Renal cortical epithelial cell (primary cell): ENCODE measurements at regions not wholly inside any gene's neighbourhood (a gene's known extent, or its start where the extent isn't known, plus 50 kb on each side); places are given as distances from the start of the nearest gene placed in this dataset.
"Not testable (repeated sequence)": the region's sequence is repeated elsewhere in the genome, so short reads cannot be mapped to it uniquely, and the experiment has no call there.

Experiments used
- DNase-seq: peaks from one replicate; pipeline ENCODE4 v3.0.0-alpha.2; 2011; ENCODE audit warnings: low read depth

DNA sequence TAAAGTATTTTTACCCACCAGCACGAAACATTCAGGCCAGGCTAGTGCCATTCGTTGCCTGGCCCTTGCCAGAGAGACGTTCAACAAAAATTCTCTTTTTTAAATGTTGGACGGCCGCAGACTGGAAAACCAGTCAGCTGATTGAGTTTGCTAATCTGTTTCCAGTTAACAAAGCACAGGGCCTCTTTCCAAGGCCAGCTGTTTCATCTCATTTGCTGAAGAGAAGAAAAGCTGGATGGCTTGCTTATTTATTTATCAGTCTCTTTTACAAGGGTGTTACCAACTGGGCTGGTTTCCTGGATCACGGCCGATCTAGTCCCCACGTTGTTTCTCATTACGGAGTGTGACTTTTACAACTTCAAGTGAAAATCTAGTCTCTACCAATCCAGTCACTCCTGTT, 418.7 kb upstream of the DYNLRB2 start:
- no peak for DNase-seq

GRCh38 chr16:80121522-80121909, 419.3 kb upstream of the DYNLRB2 start:
- no peak for DNase-seq

GRCh38 chr16:80120899-80121521, 419.8 kb upstream of the DYNLRB2 start:
- no peak for DNase-seq

DNA sequence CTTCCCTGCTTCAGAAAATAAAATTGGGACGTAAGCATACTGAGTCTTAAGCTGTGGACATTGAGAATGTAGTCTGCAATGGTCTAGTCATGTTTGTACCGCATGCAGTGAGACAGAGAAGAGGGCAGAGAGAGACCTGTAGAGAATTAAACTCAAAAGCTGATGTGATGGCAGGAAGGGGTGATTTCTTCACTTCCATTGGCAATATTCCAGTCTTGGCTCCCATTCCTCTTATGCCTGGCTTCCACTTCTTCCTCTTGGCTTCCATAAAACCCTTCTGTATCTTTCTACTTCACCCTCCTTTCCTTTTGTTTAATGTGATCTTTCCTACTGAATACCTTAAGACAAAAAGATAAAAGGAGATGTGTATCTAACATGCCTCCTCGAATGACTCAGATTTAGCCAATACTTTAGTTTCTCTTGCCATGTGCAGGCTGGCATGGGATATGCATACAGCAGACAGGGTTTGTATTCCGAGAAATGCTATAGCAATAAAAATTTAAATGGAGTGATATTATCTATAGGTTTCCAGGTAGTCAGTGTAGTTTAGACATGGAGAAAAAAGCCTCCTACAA, 423.1 kb upstream of the DYNLRB2 start:
- DNase-seq: no peak

GRCh38 chr16:80116711-80117110, 424.1 kb upstream of the DYNLRB2 start:
- peak; percentile 14 for DNase-seq

DNA sequence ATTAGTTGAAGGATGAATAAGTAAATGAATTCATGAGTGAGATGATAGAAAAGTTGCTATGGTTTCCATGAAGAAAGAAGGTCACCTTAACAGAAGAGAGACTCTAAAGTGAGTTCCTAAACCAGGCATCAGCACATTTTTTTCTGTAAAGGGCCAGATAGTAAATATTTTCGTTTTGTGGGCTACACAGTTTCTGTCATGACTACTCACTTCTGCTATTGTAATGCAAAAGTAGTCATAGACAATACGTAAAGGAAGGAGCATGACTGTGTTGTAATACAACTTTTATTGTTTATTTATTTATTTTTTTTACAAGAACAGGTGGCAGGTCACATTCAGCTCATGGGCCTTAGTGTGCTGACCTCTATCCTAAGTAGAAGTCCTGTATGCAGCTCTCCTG, 426.1 kb upstream of the DYNLRB2 start:
- DNase-seq: peak; percentile 7

GRCh38 chr16:80113873-80114574, 426.8 kb upstream of the DYNLRB2 start:
- DNase-seq: no peak

DNA sequence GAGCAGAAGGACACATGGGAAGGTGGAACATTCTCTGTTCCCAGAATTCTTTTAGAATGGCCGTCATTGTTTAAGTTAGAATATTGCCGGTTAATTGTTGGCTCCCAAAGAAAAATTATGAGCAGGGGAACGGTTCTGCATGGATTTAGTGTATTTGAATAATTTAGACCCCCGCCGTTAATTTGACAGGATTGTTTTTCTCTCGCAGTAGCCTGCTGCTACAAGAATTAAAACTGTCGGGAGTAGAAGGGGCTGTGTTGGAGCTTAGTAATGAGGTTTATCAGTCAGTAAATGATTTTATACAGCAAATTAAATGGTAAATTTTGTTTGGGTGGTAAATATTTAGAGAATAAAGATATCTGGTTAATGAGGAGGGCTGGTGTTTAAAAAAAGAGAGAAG, 431.2 kb upstream of the DYNLRB2 start:
- no peak for DNase-seq

DNA sequence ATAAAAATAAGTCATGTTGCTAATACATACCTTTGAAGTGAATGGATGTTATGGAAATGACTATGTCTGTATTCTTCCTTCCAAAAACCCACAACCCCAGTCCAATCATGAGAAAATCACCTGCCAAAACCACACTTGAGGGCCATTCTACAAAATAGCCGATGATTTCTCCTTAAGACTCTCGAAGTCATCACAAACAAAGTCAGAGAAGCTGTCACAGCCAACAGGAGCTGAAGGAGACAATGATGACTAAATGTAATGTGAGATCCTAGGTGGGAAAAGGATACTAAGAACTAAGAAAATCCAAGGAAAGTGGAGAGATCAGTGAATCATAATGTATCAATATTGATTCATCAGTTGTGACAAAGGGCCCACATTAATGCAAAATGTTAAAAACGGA, 432.9 kb upstream of the DYNLRB2 start:
- no peak for DNase-seq

DNA sequence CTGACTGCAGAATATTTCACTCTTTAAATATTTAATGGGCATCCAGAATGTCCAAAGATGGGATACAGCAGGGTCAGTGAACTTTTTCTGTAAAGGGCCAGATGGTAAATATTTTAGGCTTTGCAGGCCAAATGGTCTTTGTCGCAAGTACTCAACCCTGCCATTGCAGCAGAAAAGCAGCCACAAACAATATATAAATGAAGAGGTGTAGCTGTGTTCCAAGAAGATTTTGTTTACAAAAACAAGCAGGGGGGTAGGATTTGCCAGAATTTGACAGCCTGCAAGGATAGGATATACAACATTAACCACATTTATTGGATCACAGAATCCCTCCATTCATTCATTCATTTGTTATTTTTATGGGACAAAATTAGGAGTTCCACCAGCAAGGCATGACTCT, 435.0 kb upstream of the DYNLRB2 start:
- DNase-seq: no peak

DNA sequence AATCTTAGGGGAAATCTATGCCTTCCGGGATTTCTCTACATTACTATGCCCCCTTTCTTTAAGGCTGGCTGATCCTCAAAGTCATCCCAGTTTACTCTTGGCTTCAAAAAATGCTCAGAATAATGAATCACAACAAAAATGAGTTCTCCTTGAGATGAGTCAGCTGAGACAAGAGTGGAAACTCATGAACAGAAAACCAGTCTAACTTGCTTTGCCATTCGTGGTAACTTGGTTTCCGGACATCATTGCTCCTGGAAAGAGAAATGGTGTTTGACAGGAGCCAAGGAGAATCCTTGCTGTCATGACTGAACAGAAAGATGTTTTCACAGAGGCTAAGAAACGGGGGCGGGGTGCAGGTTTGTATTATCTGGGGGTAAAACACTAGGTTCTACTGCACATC, 435.6 kb upstream of the DYNLRB2 start:
- peak; percentile 42 for DNase-seq

- DNase-seq: no peak
Observed at GRCh38 chr16:80104401-80104800, 436.4 kb upstream of the DYNLRB2 start.

DNA sequence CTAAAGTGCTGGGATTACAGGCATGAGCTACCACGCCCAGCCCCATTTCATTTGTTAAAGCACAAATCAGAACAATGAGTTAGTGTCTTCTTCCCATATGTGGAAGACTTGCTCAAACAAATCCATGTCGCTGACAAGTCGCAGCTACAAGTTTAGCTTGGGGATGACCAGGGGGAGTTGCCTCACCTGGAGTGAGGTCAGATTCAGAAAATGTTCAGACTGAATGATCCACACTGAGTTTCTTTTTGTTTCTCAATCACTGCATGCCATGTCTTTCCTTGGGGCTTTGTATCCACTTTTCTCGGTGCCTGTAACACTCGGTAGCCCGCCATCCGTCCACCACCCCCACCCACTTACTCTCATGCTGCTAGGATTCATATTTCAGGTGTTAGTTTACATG, 437.3 kb upstream of the DYNLRB2 start:
- DNase-seq: no peak

- no peak for DNase-seq
Observed at GRCh38 chr16:80100846-80101451, 439.8 kb upstream of the DYNLRB2 start.

- no peak for DNase-seq
Observed at GRCh38 chr16:80100186-80100585, 440.6 kb upstream of the DYNLRB2 start.

DNA sequence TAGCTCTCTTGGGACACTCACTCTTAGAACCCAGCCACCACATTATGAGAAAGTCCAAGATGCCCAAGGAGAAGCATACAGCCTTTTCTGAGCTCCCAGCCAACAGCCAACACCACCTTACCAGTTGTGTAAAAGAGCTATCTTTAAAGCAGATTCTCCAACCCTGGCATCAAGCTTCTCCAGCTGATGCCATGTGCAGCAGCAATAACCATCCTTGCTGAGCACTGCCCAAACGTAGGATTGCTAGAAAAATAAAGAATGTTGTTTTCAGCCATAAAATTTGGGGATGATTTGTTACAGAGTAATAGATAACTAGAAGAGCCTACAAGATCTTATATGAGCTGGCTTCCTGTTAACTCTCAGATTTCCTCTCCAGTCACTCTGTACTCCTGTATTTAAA, 443.7 kb upstream of the DYNLRB2 start:
- DNase-seq: no peak

GRCh38 chr16:80092681-80093080, 448.1 kb upstream of the DYNLRB2 start:
- DNase-seq: no peak

GRCh38 chr16:80091453-80091852, 449.3 kb upstream of the DYNLRB2 start:
- DNase-seq: not testable (repeated sequence)

DNA sequence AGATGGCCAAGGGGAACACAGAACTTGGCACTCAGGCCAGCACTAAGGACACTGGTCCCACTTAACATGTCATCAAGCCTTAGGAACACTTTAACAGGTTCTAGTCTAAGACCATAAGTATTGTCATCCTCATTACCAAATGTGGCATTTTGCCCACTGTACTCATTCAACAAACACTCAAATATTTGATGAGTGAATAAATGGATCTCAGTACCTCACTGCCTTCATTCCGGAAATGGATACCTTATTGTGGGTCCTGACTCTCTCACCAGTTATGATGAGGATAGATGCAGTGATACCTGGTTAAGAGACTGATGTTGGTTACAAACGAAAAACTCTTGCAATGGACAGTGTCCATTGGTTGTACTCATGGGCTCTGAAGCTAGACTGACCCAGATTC, 455.2 kb upstream of the DYNLRB2 start:
- DNase-seq: no peak

DNA sequence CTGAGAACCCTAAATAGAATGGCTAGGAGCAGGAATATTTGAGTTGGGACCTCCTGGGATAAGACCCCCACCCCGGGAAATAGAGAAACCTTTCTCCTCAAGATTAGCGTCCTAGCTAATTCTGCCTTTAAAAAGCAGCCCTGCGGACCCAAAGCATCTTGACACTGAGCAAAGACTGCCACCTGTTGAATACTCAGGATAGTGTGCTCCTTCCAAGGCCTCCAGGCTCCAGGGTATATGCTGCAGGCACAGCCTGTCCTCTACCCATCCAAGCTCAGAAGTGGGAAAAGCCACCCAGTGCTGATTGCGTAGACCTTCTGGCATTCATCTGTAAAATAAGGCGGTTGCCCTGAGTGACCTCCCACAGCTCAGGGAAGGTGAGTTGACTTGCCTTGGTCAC, 456.2 kb upstream of the DYNLRB2 start:
- peak; percentile 68 for DNase-seq

DNA sequence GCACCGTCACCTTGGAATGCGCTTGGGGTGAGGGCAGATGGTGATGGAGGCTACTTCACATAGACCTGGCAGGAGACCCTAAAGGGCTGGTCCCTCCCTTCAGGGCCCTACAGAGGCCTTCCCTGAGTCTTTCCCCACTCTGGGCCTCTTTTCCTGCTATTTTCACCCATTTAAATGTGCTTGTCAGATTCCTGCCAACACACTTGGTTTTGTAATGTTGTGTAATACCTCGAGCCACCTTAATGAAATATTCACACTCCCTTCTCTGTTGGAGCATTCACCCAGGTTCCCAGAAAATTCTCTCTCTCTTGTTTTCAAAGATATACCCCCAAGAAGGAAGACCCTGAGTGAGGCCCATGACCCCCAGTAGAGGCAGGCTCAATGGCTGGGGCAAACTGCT, 456.6 kb upstream of the DYNLRB2 start:
- peak; percentile 52 for DNase-seq

DNA sequence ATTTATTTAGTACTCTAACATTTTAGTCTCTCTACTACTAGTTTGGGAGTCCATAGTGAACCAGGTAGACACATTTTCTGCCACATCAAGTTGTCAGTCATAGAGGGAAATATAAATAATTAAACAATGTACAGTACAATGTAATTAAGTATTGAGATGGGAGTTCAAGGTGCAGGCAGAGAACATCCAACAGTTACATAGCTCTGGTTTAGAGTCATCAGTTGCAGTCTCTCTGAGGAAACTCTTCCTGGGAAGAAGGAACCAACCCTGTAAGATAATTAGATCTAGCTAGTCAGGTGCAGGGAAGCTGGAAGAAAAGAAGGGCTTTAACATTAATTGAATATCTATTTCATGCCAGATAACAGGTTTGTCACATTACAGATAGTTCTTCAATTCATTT, 457.9 kb upstream of the DYNLRB2 start:
- DNase-seq: no peak

DNA sequence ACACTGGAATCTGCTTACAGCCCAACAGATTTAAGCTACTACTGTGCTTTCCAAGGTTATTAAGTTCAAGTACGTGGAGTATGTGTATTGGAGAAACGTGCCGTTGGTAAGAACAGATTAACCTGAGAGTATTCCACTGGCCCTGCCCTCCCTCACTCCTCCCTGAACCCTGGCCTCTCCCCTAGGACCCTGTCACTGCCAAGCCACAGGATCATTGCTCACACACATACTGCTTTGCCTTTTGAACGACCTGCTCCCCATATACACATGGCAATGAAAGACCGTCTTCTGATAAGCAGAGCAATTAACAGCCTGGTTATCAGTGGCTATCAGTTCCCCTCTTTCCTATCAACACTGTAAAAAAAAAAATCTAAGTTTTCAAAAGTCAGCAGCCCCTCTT, 458.9 kb upstream of the DYNLRB2 start:
- DNase-seq: no peak
